H9 (cell line): ENCODE measurements at regions not wholly inside any gene's neighbourhood (a gene's known extent, or its start where the extent isn't known, plus 50 kb on each side); places are given as distances from the start of the nearest gene placed in this dataset.
"Not testable (repeated sequence)": the region's sequence is repeated elsewhere in the genome, so short reads cannot be mapped to it uniquely, and the experiment has no call there.

Experiments used
- DNase-seq: peaks from one replicate; pipeline ENCODE4 v3.0.0-alpha.2; 2017
- H2AFZ ChIP-seq: one replicate; pipeline ENCODE4 v1.6.1; 2013; ENCODE audit warnings: mild to moderate bottlenecking, low read length, control low read depth, moderate library complexity
- H2AK5ac ChIP-seq: 2 replicates; pipeline ENCODE4 v1.6.1; 2013; ENCODE audit warnings: low read length, control low read depth, mixed read lengths; ENCODE audit not compliant: insufficient read length
- H2BK120ac ChIP-seq: one replicate; pipeline ENCODE4 v1.6.1; 2013; ENCODE audit warnings: low read depth, mild to moderate bottlenecking, low read length, control low read depth, inconsistent platforms; ENCODE audit not compliant: poor library complexity, severe bottlenecking
- H2BK12ac ChIP-seq: 2 replicates; pipeline ENCODE4 v1.6.1; 2013; ENCODE audit warnings: low read length, control low read depth, mixed read lengths, low read depth; ENCODE audit not compliant: insufficient read length
- H2BK15ac ChIP-seq: 2 replicates; pipeline ENCODE4 v1.6.1; 2013; ENCODE audit warnings: low read depth, low read length, control low read depth
- H2BK20ac ChIP-seq: one replicate; pipeline ENCODE4 v1.6.1; 2013; ENCODE audit warnings: low read depth, mild to moderate bottlenecking, low read length, control low read depth, inconsistent platforms; ENCODE audit not compliant: poor library complexity, severe bottlenecking
- H2BK5ac ChIP-seq: 2 replicates; pipeline ENCODE4 v1.6.1; 2013; ENCODE audit warnings: low read length, control low read depth, mixed read lengths; ENCODE audit not compliant: insufficient read length
- H3K14ac ChIP-seq: 2 replicates; pipeline ENCODE4 v1.6.1; 2013; ENCODE audit warnings: low read length, control low read depth; ENCODE audit not compliant: insufficient read depth
- H3K18ac ChIP-seq: 2 replicates; pipeline ENCODE4 v1.6.1; 2013; ENCODE audit warnings: low read depth, mild to moderate bottlenecking, mixed read lengths, low read length, control low read depth; ENCODE audit not compliant: insufficient read length
- H3K23ac ChIP-seq: 2 replicates; pipeline ENCODE4 v1.6.1; 2013; ENCODE audit warnings: low read length, control low read depth, mixed read lengths, low read depth; ENCODE audit not compliant: insufficient read length
- H3K23me2 ChIP-seq: 2 replicates; pipeline ENCODE4 v1.6.1; 2013; ENCODE audit warnings: low read depth, mild to moderate bottlenecking, mixed read lengths, low read length, control low read depth; ENCODE audit not compliant: insufficient read length, poor library complexity, severe bottlenecking
- H3K27ac ChIP-seq: 2 replicates; pipeline ENCODE4 v1.5.1; 2013; ENCODE audit warnings: low read length, control low read depth, mixed read lengths, low read depth; ENCODE audit not compliant: insufficient read length
- H3K27me3 ChIP-seq: 2 replicates; pipeline ENCODE4 v1.6.1; 2013; ENCODE audit warnings: low read length, control low read depth, inconsistent platforms; ENCODE audit not compliant: insufficient read depth
- H3K4ac ChIP-seq: 2 replicates; pipeline ENCODE4 v1.6.1; 2013; ENCODE audit warnings: low read depth, mild to moderate bottlenecking, control low read depth, inconsistent platforms, low read length, moderate library complexity
- H3K4me1 ChIP-seq: 2 replicates; pipeline ENCODE4 v1.6.1; 2013; ENCODE audit warnings: low read length, control low read depth, inconsistent platforms; ENCODE audit not compliant: insufficient read depth
- H3K4me2 ChIP-seq: 2 replicates; pipeline ENCODE4 v1.6.1; 2013; ENCODE audit warnings: low read length, control low read depth, mixed read lengths; ENCODE audit not compliant: insufficient read length, insufficient read depth
- H3K56ac ChIP-seq: 2 replicates; pipeline ENCODE4 v1.6.1; 2013; ENCODE audit warnings: low read depth, mild to moderate bottlenecking, mixed read lengths, low read length, control low read depth; ENCODE audit not compliant: insufficient read length
- H3K79me1 ChIP-seq: 2 replicates; pipeline ENCODE4 v1.6.1; 2013; ENCODE audit warnings: low read depth, mild to moderate bottlenecking, moderate library complexity, low read length, control low read depth, inconsistent platforms; ENCODE audit not compliant: insufficient read depth, poor library complexity, severe bottlenecking
- H3K79me2 ChIP-seq: 2 replicates; pipeline ENCODE4 v1.6.1; 2013; ENCODE audit warnings: low read length, control low read depth, inconsistent platforms; ENCODE audit not compliant: insufficient read depth
- H3K9ac ChIP-seq: 2 replicates; pipeline ENCODE4 v1.6.1; 2013; ENCODE audit warnings: low read length, control low read depth, mixed read lengths; ENCODE audit not compliant: insufficient read length; ENCODE audit errors: extremely low read depth
- H3K9me3 ChIP-seq: one replicate; pipeline ENCODE4 v1.6.1; 2013; ENCODE audit warnings: low read depth, low read length, inconsistent platforms; ENCODE audit not compliant: control insufficient read depth
- H3T11ph ChIP-seq: one replicate; pipeline ENCODE4 v1.6.1; 2013; ENCODE audit warnings: mild to moderate bottlenecking, low read length, control low read depth, inconsistent platforms
- H4K20me1 ChIP-seq: one replicate; pipeline ENCODE4 v1.6.1; 2013; ENCODE audit not compliant: control insufficient read depth, insufficient read length, insufficient read depth
- H4K5ac ChIP-seq: 2 replicates; pipeline ENCODE4 v1.6.1; 2013; ENCODE audit warnings: low read depth, mild to moderate bottlenecking, mixed read lengths, low read length, control low read depth; ENCODE audit not compliant: insufficient read length
- H4K8ac ChIP-seq: replicated peaks from 2 replicates; pipeline ENCODE4 v1.6.1; 2013; ENCODE audit warnings: low read length, control low read depth, mixed read lengths, low read depth; ENCODE audit not compliant: insufficient read length
- H4K91ac ChIP-seq: 2 replicates; pipeline ENCODE4 v1.6.1; 2013; ENCODE audit warnings: low read depth, mild to moderate bottlenecking, moderate library complexity, mixed read lengths, low read length, control low read depth; ENCODE audit not compliant: insufficient read length
- H3K27ac Mint-ChIP-seq, 3 experiments: 2 replicates in 2 of 3; 3 replicates in 1 of 3; pipeline ENCODE4 v1.8.0; 2020 to 2021; ENCODE audit warnings: mixed read lengths in 3 of 3, mild to moderate bottlenecking in 1 of 3, moderate library complexity in 1 of 3
- H3K27me3 Mint-ChIP-seq: 2 replicates; pipeline ENCODE4 v1.8.0; 2021; ENCODE audit warnings: low read depth, mild to moderate bottlenecking, moderate library complexity, mixed read lengths
- H3K36me3 Mint-ChIP-seq, 3 experiments: 2 replicates in 2 of 3; 3 replicates in 1 of 3; pipeline ENCODE4 v1.8.0; 2020 to 2021; ENCODE audit warnings: low read depth in 3 of 3, mixed read lengths in 3 of 3; ENCODE audit not compliant: insufficient read depth in 1 of 3
- H3K4me1 Mint-ChIP-seq, 2 experiments: 2 replicates each; pipeline ENCODE4 v1.8.0; 2020; ENCODE audit warnings: mixed read lengths in 2 of 2
- H3K4me3 Mint-ChIP-seq, 2 experiments: 2 replicates in 1 of 2; 3 replicates in 1 of 2; pipeline ENCODE4 v1.8.0; 2020 to 2021; ENCODE audit warnings: mild to moderate bottlenecking in 2 of 2, mixed read lengths in 2 of 2, moderate library complexity in 1 of 2
- H3K9me3 Mint-ChIP-seq, 2 experiments: 2 replicates in 1 of 2; 3 replicates in 1 of 2; pipeline ENCODE4 v1.8.0; 2020; ENCODE audit warnings: mild to moderate bottlenecking in 2 of 2, mixed read lengths in 2 of 2, moderate library complexity in 1 of 2
- WGBS: extraction: QIAGEN DNeasy Blood & Tissue Kit; methylation state at CpG from one replicate; pipeline ENCODE4 v1.1.7; 2013; ENCODE audit warnings: missing lambda C conversion rate, low lambda C conversion rate, mixed read lengths; ENCODE audit not compliant: insufficient read length; ENCODE audit errors: extremely low coverage; 5-methylcytosine and 5-hydroxymethylcytosine counted together

- not testable (repeated sequence) for H2AK5ac ChIP-seq, H3K4me1 Mint-ChIP-seq, H3K36me3 Mint-ChIP-seq, H3K79me2 ChIP-seq, H3K23me2 ChIP-seq, H3K9me3 Mint-ChIP-seq, H2BK12ac ChIP-seq, H4K91ac ChIP-seq, H2BK120ac ChIP-seq, H3K79me1 ChIP-seq, H3K27ac Mint-ChIP-seq, H3K9me3 ChIP-seq, H2BK15ac ChIP-seq, H3K4me2 ChIP-seq, DNase-seq, H4K8ac ChIP-seq, H2BK5ac ChIP-seq, H3K4me1 ChIP-seq, H4K20me1 ChIP-seq, H3K4me3 Mint-ChIP-seq, H3K18ac ChIP-seq, H3K27ac ChIP-seq, H3K23ac ChIP-seq, H4K5ac ChIP-seq, H3K4ac ChIP-seq, H3K27me3 ChIP-seq, H3K14ac ChIP-seq, H3K56ac ChIP-seq, H3K9ac ChIP-seq, H3T11ph ChIP-seq, H2BK20ac ChIP-seq, H2AFZ ChIP-seq
- WGBS: no CpG with 5 or more reads among the region's 19 CpGs
- peaks cover 28% of the 10 kb centered on the region for H3K27me3 Mint-ChIP-seq
Measured at GRCh38 chr16:29132869-29133268, 148.0 kb downstream of the LAT start.

- H2BK20ac ChIP-seq, DNase-seq, H3K79me2 ChIP-seq, H3K4me2 ChIP-seq, H3T11ph ChIP-seq, H4K20me1 ChIP-seq, H2BK15ac ChIP-seq, H3K4me3 Mint-ChIP-seq, H3K23ac ChIP-seq, H3K4me1 ChIP-seq, H3K9me3 ChIP-seq, H3K56ac ChIP-seq, H3K14ac ChIP-seq, H3K36me3 Mint-ChIP-seq, H3K23me2 ChIP-seq, H2AK5ac ChIP-seq, H4K8ac ChIP-seq, H3K27ac Mint-ChIP-seq, H3K79me1 ChIP-seq, H2BK5ac ChIP-seq, H2BK120ac ChIP-seq, H4K91ac ChIP-seq, H3K4ac ChIP-seq, H3K27ac ChIP-seq, H3K4me1 Mint-ChIP-seq, H2AFZ ChIP-seq, H4K5ac ChIP-seq, H3K9me3 Mint-ChIP-seq, H2BK12ac ChIP-seq, H3K9ac ChIP-seq, H3K27me3 ChIP-seq, H3K18ac ChIP-seq: not testable (repeated sequence)
- no CpG with 5 or more reads among the region's 14 CpGs for WGBS
- peaks cover 32% of the 10 kb centered on the region for H3K27me3 Mint-ChIP-seq
Measured at GRCh38 chr16:29132444-29132843, 147.6 kb downstream of the LAT start.
